PC-9 (cell line): ENCODE measurements at regions not wholly inside any gene's neighbourhood (a gene's known extent, or its start where the extent isn't known, plus 50 kb on each side); places are given as distances from the start of the nearest gene placed in this dataset.

ENCODE experiments used
- BruUV-seq: library from RNA; stranded (reverse); fragments of 400-500 nt; replicated peaks from 2 replicates; lab custom pipeline; 2021; lab: Mats Ljungman, UMichigan
- CTCF ChIA-PET: fragments of 300-600 bp; sonication (Branson Sonifier 250); formaldehyde crosslinking; loops from one replicate; lab custom pipeline; 2022; ENCODE audit warnings: antibody characterized with exemption; lab: Charles Lee
- POLR2A ChIA-PET: fragments of 300-600 bp; sonication (Branson Sonifier 250); formaldehyde crosslinking; loops from one replicate; lab custom pipeline; 2022; ENCODE audit warnings: antibody characterized with exemption; ENCODE audit not compliant: unreplicated experiment; lab: Charles Lee
- DNase-seq, 2 experiments: peaks; one replicate each; pipeline versions ENCODE4 v3.0.0 to v3.0.0-alpha.2; 2015 to 2022; ENCODE audit warnings: mixed read lengths in 1 of 2
- H2AFZ ChIP-seq: fragments of 200-600 bp; sonication (generic); 2 replicates; pipeline ENCODE4 v1.8.1; 2017; ENCODE audit warnings: antibody characterized with exemption
- H3F3A ChIP-seq: fragments of 200-600 bp; sonication (generic); 2 replicates; pipeline ENCODE4 v1.8.1; 2017; ENCODE audit warnings: antibody characterized with exemption, mild to moderate bottlenecking, low read depth; ENCODE audit not compliant: insufficient read depth
- H3K27ac ChIP-seq: fragments of 200-600 bp; sonication (generic); 2 replicates; pipeline ENCODE4 v1.6.1; 2016; ENCODE audit warnings: mixed run types
- H3K27me3 ChIP-seq: fragments of 200-600 bp; sonication (generic); 2 replicates; pipeline ENCODE4 v1.6.1; 2016; ENCODE audit warnings: low read depth, mixed run types; ENCODE audit not compliant: insufficient read depth
- H3K36me3 ChIP-seq: fragments of 200-600 bp; sonication (generic); 2 replicates; pipeline ENCODE4 v1.6.1; 2016; ENCODE audit warnings: low read depth, mixed run types
- H3K4me1 ChIP-seq: fragments of 200-600 bp; sonication (generic); replicated peaks from 2 replicates; pipeline ENCODE4 v1.6.1; 2016; ENCODE audit warnings: mixed run types; ENCODE audit not compliant: insufficient read depth
- H3K4me2 ChIP-seq: fragments of 200-600 bp; sonication (generic); 2 replicates; pipeline ENCODE4 v1.6.1; 2017; ENCODE audit warnings: mixed run types
- H3K4me3 ChIP-seq: fragments of 200-600 bp; sonication (generic); 2 replicates; pipeline ENCODE4 v1.6.1; 2016; ENCODE audit warnings: mixed run types
- H3K79me2 ChIP-seq: fragments of 200-600 bp; sonication (generic); 2 replicates; pipeline ENCODE4 v1.6.1; 2017; ENCODE audit warnings: low read depth, mixed run types
- H3K9me2 ChIP-seq: fragments of 200-600 bp; sonication (generic); 2 replicates; pipeline ENCODE4 v1.8.1; 2017; ENCODE audit warnings: mild to moderate bottlenecking; ENCODE audit not compliant: insufficient read depth
- H3K9me3 ChIP-seq: fragments of 200-600 bp; sonication (generic); 2 replicates; pipeline ENCODE4 v1.8.1; 2016; ENCODE audit warnings: low read depth; ENCODE audit not compliant: insufficient read depth
- H4K20me1 ChIP-seq: fragments of 200-600 bp; sonication (generic); 2 replicates; pipeline ENCODE4 v1.8.1; 2017; ENCODE audit not compliant: insufficient read depth
- EZH2 ChIP-seq: fragments of 200-600 bp; sonication (generic); IDR thresholded peaks from 2 replicates; pipeline ENCODE4 v1.8.0; 2017; ENCODE audit warnings: antibody characterized with exemption, low read depth
- intact Hi-C: fragments of 100-400 bp; cut with micrococcal nuclease; formaldehyde crosslinking; loops from one replicate; pipeline ENCODE4 v1.10.0; 2022; ENCODE audit not compliant: unreplicated experiment
- TF ChIP-seq, protein P1 (sequence below): fragments of 200-600 bp; sonication (generic); conservative IDR thresholded peaks from 2 replicates; pipeline ENCODE4 v1.6.1; 2017; ENCODE audit warnings: mixed run types, antibody characterized with exemption, mild to moderate bottlenecking, moderate library complexity

DNA sequence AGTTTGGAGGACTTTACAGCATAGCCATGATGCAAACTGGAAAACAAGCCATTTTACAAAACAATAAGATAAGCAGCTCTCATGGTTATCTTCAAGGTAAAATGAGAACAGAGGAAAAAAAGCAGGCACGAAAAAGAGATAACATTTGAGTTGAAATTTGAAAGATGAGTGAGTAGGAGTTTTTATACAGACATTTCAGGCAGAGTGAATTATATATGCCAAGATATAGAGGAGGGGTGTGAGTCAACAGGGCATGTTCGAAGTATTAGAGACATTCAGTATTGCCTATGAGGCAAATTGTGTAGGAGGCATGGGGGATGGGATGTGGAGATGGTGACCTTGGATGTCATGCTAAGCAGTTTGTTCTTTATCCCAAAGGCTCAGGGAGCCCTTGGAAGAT is 240.5 kb upstream of the MAN1A1 start:
- no peaks in the 10 kb centered on the region for H4K20me1 ChIP-seq
- intact Hi-C loops, result no loop called here
- peaks cover 8% of the 10 kb centered on the region for H3K4me1 ChIP-seq
- H3K4me2 ChIP-seq, result no peak overlapping the region
- no peaks in the 10 kb centered on the region for H3F3A ChIP-seq
- no peak overlapping the region for H3K27ac ChIP-seq
- H3K79me2 ChIP-seq, result no peaks in the 10 kb centered on the region
- H3K36me3 ChIP-seq, result no peaks in the 10 kb centered on the region
- H3K27me3 ChIP-seq, result no peaks in the 10 kb centered on the region
- H3K9me2 ChIP-seq, result no peaks in the 10 kb centered on the region
- no peak overlapping the region for H2AFZ ChIP-seq
- no peak overlapping the region for H3K4me3 ChIP-seq
- BruUV-seq, result no TSS peak
- POLR2A ChIA-PET, result no interaction called here
- CTCF ChIA-PET, result no interaction called here
- H3K9me3 ChIP-seq, result no peaks in the 10 kb centered on the region
- TF ChIP-seq, protein P1, sequence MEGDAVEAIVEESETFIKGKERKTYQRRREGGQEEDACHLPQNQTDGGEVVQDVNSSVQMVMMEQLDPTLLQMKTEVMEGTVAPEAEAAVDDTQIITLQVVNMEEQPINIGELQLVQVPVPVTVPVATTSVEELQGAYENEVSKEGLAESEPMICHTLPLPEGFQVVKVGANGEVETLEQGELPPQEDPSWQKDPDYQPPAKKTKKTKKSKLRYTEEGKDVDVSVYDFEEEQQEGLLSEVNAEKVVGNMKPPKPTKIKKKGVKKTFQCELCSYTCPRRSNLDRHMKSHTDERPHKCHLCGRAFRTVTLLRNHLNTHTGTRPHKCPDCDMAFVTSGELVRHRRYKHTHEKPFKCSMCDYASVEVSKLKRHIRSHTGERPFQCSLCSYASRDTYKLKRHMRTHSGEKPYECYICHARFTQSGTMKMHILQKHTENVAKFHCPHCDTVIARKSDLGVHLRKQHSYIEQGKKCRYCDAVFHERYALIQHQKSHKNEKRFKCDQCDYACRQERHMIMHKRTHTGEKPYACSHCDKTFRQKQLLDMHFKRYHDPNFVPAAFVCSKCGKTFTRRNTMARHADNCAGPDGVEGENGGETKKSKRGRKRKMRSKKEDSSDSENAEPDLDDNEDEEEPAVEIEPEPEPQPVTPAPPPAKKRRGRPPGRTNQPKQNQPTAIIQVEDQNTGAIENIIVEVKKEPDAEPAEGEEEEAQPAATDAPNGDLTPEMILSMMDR, result no peak
- no peak for DNase-seq

DNA sequence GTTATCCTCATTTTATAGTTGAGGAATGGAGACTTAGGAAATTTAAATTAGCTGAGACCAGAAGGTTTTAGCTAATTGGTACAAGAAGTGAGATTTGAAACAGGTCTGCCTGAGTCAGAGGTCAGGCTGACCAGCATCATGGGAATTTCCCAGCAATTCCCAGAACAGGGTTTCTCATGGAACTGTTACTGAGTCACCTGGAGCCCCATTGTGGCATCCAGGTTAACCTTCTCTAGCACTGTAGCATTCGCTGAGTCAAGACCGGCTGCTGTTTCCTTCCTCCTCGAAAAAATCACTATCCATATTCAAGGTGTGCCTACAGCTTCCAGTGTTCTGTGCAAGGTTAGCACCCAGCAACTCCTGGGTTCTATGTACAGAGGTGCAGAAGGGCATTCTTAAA is 238.0 kb upstream of the MAN1A1 start:
- Histone ChIP-seq H4K20me1 (no peaks in the 10 kb centered on the region), H3K79me2 (no peaks in the 10 kb centered on the region), H3K9me3 (no peaks in the 10 kb centered on the region), H3K36me3 (no peaks in the 10 kb centered on the region), H3K4me2 (no peak overlapping the region), H3K27ac (no peak overlapping the region), H3K9me2 (peaks cover 6% of the 10 kb centered on the region; the same call in 1 of the 2 replicates), H3K4me1 (peaks cover 8% of the 10 kb centered on the region), H3K4me3 (no peak overlapping the region), H3K27me3 (no peaks in the 10 kb centered on the region), H2AFZ (0 out of 2 replicates have a peak overlapping the region, but pooled peaks have one; percentile 14), H3F3A (no peaks in the 10 kb centered on the region)
- peak; percentile 8 to 55 for DNase-seq
- CTCF ChIA-PET, result no interaction called here
- TF ChIP-seq EZH2, result no peak
- TF ChIP-seq, protein P1, result no peak
- no TSS peak for BruUV-seq
- POLR2A ChIA-PET, result interaction anchor here (0.6 kb wide), 1 partner anchor 686 kb away, joined by 4 read pairs; no protein-coding TSS in a partner anchor
- intact Hi-C loops, result no loop called here

DNA sequence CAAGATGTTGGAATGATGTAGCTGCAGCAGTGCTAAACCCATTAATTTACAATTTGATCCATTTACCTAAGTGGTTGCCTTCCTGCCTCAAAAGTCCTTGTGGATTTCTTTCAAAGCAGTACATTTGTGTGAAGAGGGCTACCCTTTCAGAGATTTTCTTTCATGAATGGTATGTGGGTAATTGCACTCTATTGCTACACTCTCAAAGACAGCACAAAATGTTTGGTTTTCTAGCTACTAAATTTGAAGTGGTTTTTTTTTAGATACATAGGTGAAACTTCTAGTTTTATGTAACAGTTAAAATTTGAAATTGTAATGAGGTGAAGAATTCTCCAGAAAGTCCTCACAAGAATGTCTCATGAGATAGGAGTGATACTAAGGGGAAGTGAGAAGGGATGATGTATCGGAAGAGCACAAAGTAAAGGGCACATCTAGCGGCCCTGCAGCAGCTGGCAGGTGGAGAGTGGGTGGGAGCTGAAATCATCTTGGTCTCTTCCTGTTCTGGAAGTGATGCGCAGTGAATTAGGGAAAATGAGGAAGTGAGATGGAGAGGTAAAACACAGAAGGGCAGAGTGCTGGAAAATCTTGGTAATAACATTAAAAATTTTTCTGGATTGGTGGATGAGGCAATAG is 236.8 kb upstream of the MAN1A1 start:
- Histone ChIP-seq H4K20me1 (no peaks in the 10 kb centered on the region), H3K27me3 (no peaks in the 10 kb centered on the region), H2AFZ (no peak overlapping the region), H3K27ac (no peak overlapping the region), H3K79me2 (no peaks in the 10 kb centered on the region), H3K9me3 (no peaks in the 10 kb centered on the region), H3K4me3 (no peak overlapping the region), H3K9me2 (peaks cover 6% of the 10 kb centered on the region; the same call in 1 of the 2 replicates), H3K4me1 (peaks cover 8% of the 10 kb centered on the region), H3K4me2 (no peak overlapping the region), H3F3A (no peaks in the 10 kb centered on the region), H3K36me3 (no peaks in the 10 kb centered on the region)
- CTCF ChIA-PET, result interaction anchor here (0.6 kb wide), 1 partner anchor 1045 kb away, joined by 3 read pairs; no protein-coding TSS in a partner anchor
- intact Hi-C loops, result no loop called here
- no TSS peak for BruUV-seq
- POLR2A ChIA-PET, result no interaction called here
- no peak for TF ChIP-seq EZH2
- TF ChIP-seq, protein P1, result no peak
- no peak for DNase-seq
